Astrocyte of the spinal cord (primary cell): ENCODE measurements at regions not wholly inside any gene's neighbourhood (a gene's known extent, or its start where the extent isn't known, plus 50 kb on each side); places are given as distances from the start of the nearest gene placed in this dataset.

Source experiments
- DNase-seq: peaks from one replicate; pipeline ENCODE4 v3.0.0; 2011; ENCODE audit warnings: low read depth, low spot score
- H3K4me3 ChIP-seq: 2 replicates; pipeline ENCODE4 v1.5.1; 2011; ENCODE audit warnings: low read depth, mild to moderate bottlenecking, low read length, moderate library complexity
- CTCF ChIP-seq: IDR thresholded peaks from 2 replicates; pipeline ENCODE4 v1.5.1; 2012; ENCODE audit warnings: low read depth, mild to moderate bottlenecking, low read length, inconsistent platforms
- in situ Hi-C: cut with HindIII; loops from 2 replicates; pipeline ENCODE4 v1.10.0; 2017; ENCODE audit warnings: low sequenced_read_pairs

- TF ChIP-seq CTCF: no peak
- no peak for DNase-seq
- H3K4me3 ChIP-seq: no peak overlapping the region
- in situ Hi-C loops: no loop called here
Observed at GRCh38 chr1:232244426-232244825, 385.5 kb downstream of the SIPA1L2 start.

- TF ChIP-seq CTCF: no peak
- H3K4me3 ChIP-seq: no peak overlapping the region
- DNase-seq: no peak
- in situ Hi-C loops: no loop called here
Observed at GRCh38 chr1:232239998-232240397, 389.9 kb downstream of the SIPA1L2 start.

GRCh38 chr1:232239522-232239921, 390.4 kb downstream of the SIPA1L2 start:
- no peak overlapping the region for H3K4me3 ChIP-seq
- TF ChIP-seq CTCF: no peak
- in situ Hi-C loops: no loop called here
- DNase-seq: no peak

GRCh38 chr1:232238009-232238408, 391.9 kb downstream of the SIPA1L2 start:
- no peak overlapping the region for H3K4me3 ChIP-seq
- in situ Hi-C loops: no loop called here
- DNase-seq: no peak
- TF ChIP-seq CTCF: no peak

- no peak for TF ChIP-seq CTCF
- no peak for DNase-seq
- no peak overlapping the region for H3K4me3 ChIP-seq
- in situ Hi-C loops: no loop called here
Observed at GRCh38 chr1:232227306-232227705, 402.6 kb downstream of the SIPA1L2 start.

- in situ Hi-C loops: no loop called here
- H3K4me3 ChIP-seq: no peak overlapping the region
- TF ChIP-seq CTCF: no peak
- peak; percentile 72 for DNase-seq
Observed at GRCh38 chr1:232226197-232226712, 403.7 kb downstream of the SIPA1L2 start.
